OCI-LY7 (cell line): ENCODE measurements at regions not wholly inside any gene's neighbourhood (a gene's known extent, or its start where the extent isn't known, plus 50 kb on each side); places are given as distances from the start of the nearest gene placed in this dataset.

Experiments used
- BruUV-seq: library from RNA; stranded (reverse); fragments of 400-500 nt; replicated peaks from 2 replicates; lab custom pipeline; 2021; lab: Mats Ljungman, UMichigan
- CTCF ChIA-PET: fragments of 300-600 bp; sonication (Branson Sonifier 250); formaldehyde crosslinking; loops from one replicate; lab custom pipeline; 2022; ENCODE audit warnings: antibody characterized with exemption; ENCODE audit not compliant: unreplicated experiment; lab: Charles Lee
- POLR2A ChIA-PET: fragments of 300-600 bp; sonication (Branson Sonifier 250); formaldehyde crosslinking; loops from one replicate; lab custom pipeline; 2022; ENCODE audit warnings: antibody characterized with exemption; lab: Charles Lee
- DNase-seq: peaks from one replicate; pipeline ENCODE4 v3.0.0-alpha.2; 2015; ENCODE audit warnings: low spot score
- H2AFZ ChIP-seq: fragments of 200-600 bp; sonication (generic), shearing (Covaris generic); 2 replicates; pipeline ENCODE4 v1.6.1; 2014; ENCODE audit warnings: mild to moderate bottlenecking, antibody characterized with exemption, low read length, moderate library complexity
- H3K27ac ChIP-seq: fragments of 200-600 bp; sonication (generic); 2 replicates; pipeline ENCODE4 v1.5.1; 2014; ENCODE audit warnings: mixed run types, low read depth, mild to moderate bottlenecking, moderate library complexity, low read length, inconsistent platforms; ENCODE audit not compliant: poor library complexity, severe bottlenecking
- H3K36me3 ChIP-seq: fragments of 200-600 bp; sonication (generic); 2 replicates; pipeline ENCODE4 v1.6.1; 2014; ENCODE audit warnings: mild to moderate bottlenecking, antibody characterized with exemption, low read length, moderate library complexity, mixed read lengths; ENCODE audit not compliant: insufficient read depth
- H3K4me1 ChIP-seq: fragments of 200-600 bp; sonication (generic); 2 replicates; pipeline ENCODE4 v1.5.1; 2014; ENCODE audit warnings: mild to moderate bottlenecking, low read length; ENCODE audit not compliant: insufficient read depth, poor library complexity, severe bottlenecking
- H3K4me2 ChIP-seq: fragments of 200-600 bp; sonication (generic); 2 replicates; pipeline ENCODE4 v1.6.1; 2014; ENCODE audit warnings: mild to moderate bottlenecking, low read length
- H3K4me3 ChIP-seq: fragments of 200-600 bp; sonication (generic); 2 replicates; pipeline ENCODE4 v1.5.1; 2014; ENCODE audit warnings: mild to moderate bottlenecking, low read depth, low read length; ENCODE audit not compliant: poor library complexity, severe bottlenecking
- H3K79me2 ChIP-seq: fragments of 200-600 bp; sonication (generic); 2 replicates; pipeline ENCODE4 v1.6.1; 2016; ENCODE audit warnings: low read depth, mild to moderate bottlenecking, low read length, moderate library complexity, mixed read lengths; ENCODE audit not compliant: insufficient read depth
- H3K9me2 ChIP-seq: fragments of 200-600 bp; sonication (generic); 2 replicates; pipeline ENCODE4 v1.6.1; 2016; ENCODE audit warnings: mild to moderate bottlenecking, low read length, mixed read lengths; ENCODE audit not compliant: insufficient read depth
- H3K9me3 ChIP-seq: fragments of 200-600 bp; sonication (generic); 2 replicates; pipeline ENCODE4 v1.6.1; 2014; ENCODE audit warnings: mild to moderate bottlenecking, mixed run types, low read length, mixed read lengths
- H4K20me1 ChIP-seq: fragments of 200-600 bp; sonication (generic); 2 replicates; pipeline ENCODE4 v1.6.1; 2014; ENCODE audit warnings: mild to moderate bottlenecking, antibody characterized with exemption, low read length, moderate library complexity, mixed read lengths; ENCODE audit not compliant: insufficient read depth
- CTCF ChIP-seq: fragments of 200-600 bp; sonication (generic); conservative IDR thresholded peaks from 2 replicates; pipeline ENCODE4 v1.5.1; 2014; ENCODE audit warnings: mild to moderate bottlenecking, antibody characterized with exemption, low read length, moderate library complexity, mixed read lengths
- EZH2phosphoT487 ChIP-seq: fragments of 200-600 bp; sonication (generic); IDR thresholded peaks from 2 replicates; pipeline ENCODE4 v1.6.1; 2018; ENCODE audit warnings: low read depth, borderline replicate concordance, mild to moderate bottlenecking, mixed run types, antibody characterized with exemption, low read length, moderate library complexity, mixed read lengths
- intact Hi-C: fragments of 100-400 bp; cut with micrococcal nuclease; formaldehyde crosslinking; loops from one replicate; pipeline ENCODE4 v1.10.0; 2022; ENCODE audit not compliant: unreplicated experiment

GRCh38 chr3:178350763-178351162 is 185.5 kb upstream of the KCNMB2 start:
- intact Hi-C loops: no loop called here
- CTCF ChIA-PET: no interaction called here
- no peaks in the 10 kb centered on the region for H3K36me3 ChIP-seq
- TF ChIP-seq CTCF (no peak), EZH2phosphoT487 (no peak)
- H4K20me1 ChIP-seq: no peaks in the 10 kb centered on the region
- POLR2A ChIA-PET: interaction anchor here (1.0 kb wide), 1 partner anchor 21 kb away, joined by 3 read pairs; no protein-coding TSS in a partner anchor
- H3K4me2 ChIP-seq: no peak overlapping the region
- DNase-seq: no peak
- no peak overlapping the region for H2AFZ ChIP-seq
- H3K4me3 ChIP-seq: no peak overlapping the region
- H3K27ac ChIP-seq: no peak overlapping the region
- no peaks in the 10 kb centered on the region for H3K79me2 ChIP-seq
- no TSS peak for BruUV-seq
- no peaks in the 10 kb centered on the region for H3K9me2 ChIP-seq
- no peaks in the 10 kb centered on the region for H3K9me3 ChIP-seq
- H3K4me1 ChIP-seq: no peaks in the 10 kb centered on the region

DNA sequence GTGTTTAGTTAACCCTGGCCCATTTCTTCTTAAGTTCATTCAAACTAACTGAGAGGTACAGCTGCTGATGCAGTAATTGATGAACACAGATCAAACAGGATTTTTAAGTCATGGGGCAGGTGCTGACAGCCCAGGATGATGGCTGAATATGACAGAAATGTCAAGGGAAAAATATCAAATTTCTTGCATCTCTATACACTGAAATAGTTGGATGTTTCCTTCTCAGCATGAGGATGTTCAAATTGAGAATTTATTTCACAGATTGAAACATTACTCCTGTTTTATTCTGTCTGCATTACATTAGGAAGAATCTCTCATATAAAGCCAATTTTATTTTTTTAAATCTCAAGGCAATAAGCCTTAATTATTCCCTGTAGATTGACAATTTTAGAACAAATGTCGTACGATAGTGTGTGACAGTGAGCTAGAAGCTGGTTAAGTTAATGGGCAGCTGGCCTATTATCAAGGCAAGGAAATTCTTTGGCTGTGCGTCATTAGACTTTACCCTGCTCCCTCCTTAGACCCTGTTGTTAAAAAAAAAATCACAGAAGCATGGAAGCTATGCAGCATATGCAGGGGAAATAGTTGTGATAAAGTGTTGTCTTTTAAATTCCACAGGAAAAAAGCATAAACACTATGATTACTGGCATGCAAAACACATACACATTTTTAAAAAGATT is 183.8 kb upstream of the KCNMB2 start:
- no peak overlapping the region for H3K4me2 ChIP-seq
- no peaks in the 10 kb centered on the region for H3K36me3 ChIP-seq
- CTCF ChIA-PET: no interaction called here
- H3K27ac ChIP-seq: no peak overlapping the region
- DNase-seq: no peak
- H3K79me2 ChIP-seq: no peaks in the 10 kb centered on the region
- no peaks in the 10 kb centered on the region for H3K9me3 ChIP-seq
- BruUV-seq: no TSS peak
- H3K9me2 ChIP-seq: no peaks in the 10 kb centered on the region
- no peaks in the 10 kb centered on the region for H4K20me1 ChIP-seq
- H3K4me3 ChIP-seq: no peak overlapping the region
- no peaks in the 10 kb centered on the region for H3K4me1 ChIP-seq
- TF ChIP-seq EZH2phosphoT487 (no peak), CTCF (no peak)
- H2AFZ ChIP-seq: no peak overlapping the region
- intact Hi-C loops: no loop called here
- POLR2A ChIA-PET: no interaction called here

GRCh38 chr3:178353006-178353694 is 183.1 kb upstream of the KCNMB2 start:
- H3K9me3 ChIP-seq: no peaks in the 10 kb centered on the region
- intact Hi-C loops: no loop called here
- no TSS peak for BruUV-seq
- no peaks in the 10 kb centered on the region for H3K9me2 ChIP-seq
- no peak overlapping the region for H3K4me3 ChIP-seq
- no peak overlapping the region for H2AFZ ChIP-seq
- H3K4me2 ChIP-seq: no peak overlapping the region
- no peak for DNase-seq
- CTCF ChIA-PET: no interaction called here
- no peaks in the 10 kb centered on the region for H4K20me1 ChIP-seq
- POLR2A ChIA-PET: interaction anchor here (0.7 kb wide), 1 partner anchor 30 kb away, joined by 3 read pairs; no protein-coding TSS in a partner anchor
- H3K36me3 ChIP-seq: no peaks in the 10 kb centered on the region
- H3K27ac ChIP-seq: no peak overlapping the region
- H3K79me2 ChIP-seq: no peaks in the 10 kb centered on the region
- no peak for TF ChIP-seq CTCF
- TF ChIP-seq EZH2phosphoT487: no peak
- no peaks in the 10 kb centered on the region for H3K4me1 ChIP-seq
